ENCODE measurements at regions not wholly inside any gene's neighbourhood (a gene's known extent, or its start where the extent isn't known, plus 50 kb on each side); places are given as distances from the start of the nearest gene placed in this dataset.

DNA sequence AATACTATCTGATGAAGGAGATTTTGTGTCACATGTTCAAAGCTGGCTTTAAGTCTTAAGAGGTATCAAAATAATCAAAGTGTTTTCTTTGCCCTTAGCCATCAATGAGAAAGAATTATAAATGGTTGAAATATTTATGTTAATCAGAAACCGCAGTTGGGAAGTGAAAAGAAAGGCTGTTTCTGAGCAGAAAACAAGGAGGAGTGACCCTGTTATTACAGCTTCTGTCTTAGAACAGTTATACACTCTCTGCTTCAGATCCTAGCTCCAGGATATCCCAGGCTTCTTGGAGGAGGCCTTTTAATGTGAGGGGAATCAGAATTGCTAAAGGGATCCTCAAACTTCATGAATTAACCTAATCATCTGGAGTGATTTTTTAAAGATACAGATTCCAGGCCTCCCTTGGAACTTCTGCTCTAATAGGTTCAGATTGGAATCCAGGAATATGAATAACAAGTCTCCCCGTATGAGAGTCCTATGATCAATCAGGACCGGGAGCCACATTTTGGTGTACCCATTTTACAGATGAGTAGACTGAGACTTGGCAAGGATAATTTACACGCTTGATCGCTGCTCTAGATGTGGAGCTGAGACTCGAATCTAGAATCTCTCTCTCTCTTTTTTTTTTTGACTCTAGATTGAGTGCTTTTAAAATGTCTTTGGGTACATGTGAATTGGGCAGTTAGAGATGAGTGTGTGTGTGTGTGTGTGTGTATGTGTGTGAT, 50.8 kb upstream of the JAG1 start:
- DNase-seq: no peak

GRCh38 chr20:10728873-10729670, 55.3 kb upstream of the JAG1 start:
- DNase-seq: no peak

- no peak for DNase-seq
These were observed 56.0 kb upstream of the JAG1 start for GRCh38 chr20:10729785-10730184.

- no peak for DNase-seq
These were observed 56.9 kb upstream of the JAG1 start for GRCh38 chr20:10730629-10731183.

GRCh38 chr20:10731190-10731965, 57.6 kb upstream of the JAG1 start:
- DNase-seq: no peak

GRCh38 chr20:10733122-10733521, 59.3 kb upstream of the JAG1 start:
- DNase-seq: no peak

DNA sequence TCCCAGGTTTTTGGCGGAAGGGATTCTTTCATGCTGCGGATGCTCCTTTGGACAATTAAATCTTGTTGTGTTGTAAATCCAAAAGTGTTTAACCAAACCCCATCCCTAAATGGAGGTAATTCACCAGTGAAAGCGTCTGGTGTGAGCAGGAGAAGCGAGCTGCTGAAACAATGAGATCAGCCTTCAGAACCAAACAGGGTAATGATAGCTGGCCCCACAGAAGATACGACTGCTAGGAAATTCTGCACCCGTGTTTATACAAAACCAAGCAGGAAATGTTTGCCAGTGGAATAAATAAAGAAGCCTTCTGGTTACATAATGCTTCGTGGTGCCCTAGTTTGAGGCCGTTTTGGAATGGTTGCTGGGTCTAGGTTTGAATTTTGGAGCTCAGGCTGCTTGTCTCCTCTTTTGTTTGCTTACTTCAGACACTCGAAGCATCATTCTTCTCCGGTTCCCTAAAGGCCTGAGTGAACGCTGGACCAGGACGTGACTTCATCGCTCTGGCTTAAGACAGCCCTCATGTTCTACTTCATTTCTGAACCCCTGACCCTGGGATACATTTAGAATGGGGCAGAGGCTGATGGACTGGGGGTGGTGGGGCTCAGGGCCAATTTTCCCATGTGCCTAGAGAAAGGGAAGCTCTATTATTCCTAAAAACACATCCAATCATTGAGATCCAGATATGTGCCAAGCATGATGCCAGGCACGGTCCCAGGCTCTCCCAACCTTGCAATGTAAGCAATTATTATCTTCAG, 61.6 kb upstream of the JAG1 start:
- DNase-seq: no peak

GRCh38 chr20:10739134-10739533, 65.3 kb upstream of the JAG1 start:
- DNase-seq: no peak

DNA sequence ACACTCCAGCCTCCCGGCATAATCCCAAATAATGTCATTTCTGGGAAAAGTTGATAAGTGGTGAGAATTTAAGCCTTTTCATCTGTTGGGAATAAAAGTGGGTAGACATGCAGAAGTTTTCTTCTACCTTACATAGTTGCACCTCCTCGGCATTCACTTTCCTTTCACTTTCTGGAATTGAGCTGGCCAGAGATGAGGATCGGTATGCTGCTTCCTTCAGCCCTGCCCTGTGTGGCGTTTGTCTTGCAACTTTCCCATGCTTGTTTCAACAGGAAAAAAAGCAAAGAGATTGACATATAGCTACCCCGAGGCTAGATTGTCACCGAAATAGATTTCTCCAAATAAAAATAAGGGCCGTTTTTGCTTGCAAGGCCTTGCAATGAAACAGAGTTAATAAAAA, 65.8 kb upstream of the JAG1 start:
- DNase-seq: no peak

DNA sequence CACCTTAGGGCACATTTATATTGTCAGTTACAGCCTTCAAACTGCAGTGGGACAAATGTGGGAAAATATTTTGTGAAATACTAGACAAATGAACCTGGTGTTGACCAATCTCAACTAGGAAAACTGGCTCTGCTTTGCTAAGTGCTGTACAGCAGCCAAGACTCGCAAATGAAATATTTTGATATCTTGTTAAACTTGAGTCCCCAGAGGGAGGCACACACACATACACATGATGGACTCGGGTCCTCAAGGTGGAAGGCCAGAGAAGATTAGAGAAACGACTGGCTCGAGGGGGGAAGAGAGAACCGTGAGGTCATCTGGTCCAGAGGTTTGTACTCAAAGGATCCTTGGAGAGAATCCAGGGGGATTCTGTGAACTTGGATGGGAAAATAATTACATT, 67.3 kb upstream of the JAG1 start:
- no peak for DNase-seq

DNA sequence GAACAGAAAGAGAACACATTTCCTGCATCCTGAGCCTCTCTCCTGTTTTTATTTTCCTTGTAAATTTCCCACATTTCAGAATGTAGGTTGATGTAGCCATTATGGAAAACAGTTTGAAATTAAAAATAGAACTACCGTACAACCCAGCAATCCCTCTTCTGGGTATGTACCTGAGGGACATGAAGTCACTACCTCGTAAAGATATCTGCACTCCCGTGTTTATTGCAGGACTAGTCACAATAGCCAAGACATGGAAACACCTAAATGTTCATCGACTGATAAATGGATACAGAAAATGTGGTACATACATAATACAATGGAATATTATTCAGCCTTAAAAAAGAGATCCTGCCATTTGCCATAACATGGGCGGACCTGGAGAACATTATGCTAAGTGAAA, 72.0 kb upstream of the JAG1 start:
- no peak for DNase-seq

DNA sequence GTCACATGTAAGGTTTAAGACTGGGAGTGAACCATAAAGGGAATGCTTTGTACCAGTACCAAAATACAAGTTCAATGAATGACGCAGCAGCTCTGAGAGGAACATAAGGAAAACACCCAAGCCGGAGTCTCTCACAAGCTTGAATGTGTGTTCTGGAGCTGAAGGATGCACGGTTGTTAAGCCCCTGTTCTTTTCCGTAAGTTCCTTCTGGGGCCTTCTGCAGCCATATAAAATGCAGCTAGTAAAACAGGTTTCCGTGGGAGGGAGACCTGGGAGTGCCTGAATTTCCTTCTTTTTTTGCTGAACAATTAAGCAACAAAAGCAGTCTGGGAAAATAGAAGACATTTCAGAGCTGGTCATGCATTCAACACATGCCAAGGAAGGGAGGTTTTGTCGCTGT, 73.2 kb upstream of the JAG1 start:
- DNase-seq: no peak

- no peak for DNase-seq
These were observed 75.3 kb upstream of the JAG1 start for GRCh38 chr20:10749084-10749483.

DNA sequence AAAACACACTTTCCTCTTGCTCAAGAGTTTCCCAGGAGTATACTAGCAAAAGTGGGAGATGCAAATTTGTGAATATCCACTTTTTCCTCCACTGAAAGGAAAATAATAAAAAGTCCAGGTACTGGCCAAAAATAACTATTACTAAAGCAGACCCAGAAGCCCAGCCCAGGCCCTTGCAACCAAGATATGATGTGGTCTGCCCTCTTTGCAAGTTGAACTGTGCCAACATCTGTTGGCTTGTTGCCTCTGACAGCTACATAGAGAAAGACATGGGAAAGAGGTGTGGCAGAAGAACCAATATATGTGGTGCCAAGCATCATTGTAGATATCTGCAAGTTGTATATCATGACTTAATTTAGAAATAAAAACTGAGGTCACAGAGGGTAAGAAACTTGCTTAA, 78.4 kb upstream of the JAG1 start:
- DNase-seq: no peak

- no peak for DNase-seq
These were observed 81.0 kb upstream of the JAG1 start for GRCh38 chr20:10754824-10755223.

- DNase-seq: no peak
These were observed 84.6 kb upstream of the JAG1 start for GRCh38 chr20:10758446-10758845.

GRCh38 chr20:10761232-10761631, 87.4 kb upstream of the JAG1 start:
- DNase-seq: no peak

- no peak for DNase-seq
These were observed 88.0 kb upstream of the JAG1 start for GRCh38 chr20:10761786-10762185.

DNA sequence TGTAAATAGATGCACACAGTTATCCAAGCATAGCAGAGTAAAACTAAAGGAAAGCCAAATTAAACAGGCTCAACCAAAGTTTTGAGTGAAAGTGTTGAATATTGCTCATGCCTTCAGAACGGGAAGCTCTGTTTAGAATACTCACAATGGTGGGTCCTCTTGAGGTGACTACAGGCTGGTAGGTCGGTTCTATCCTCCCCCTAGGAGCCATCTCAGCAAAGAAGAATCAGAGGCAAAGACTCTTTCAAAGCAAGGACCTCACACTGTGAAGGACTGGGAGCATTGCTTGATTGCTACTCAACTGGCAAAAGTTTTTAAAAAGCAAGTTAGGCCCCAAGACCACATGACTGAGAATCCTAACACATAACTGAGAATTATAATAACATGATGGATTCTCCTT, 88.4 kb upstream of the JAG1 start:
- DNase-seq: no peak

DNA sequence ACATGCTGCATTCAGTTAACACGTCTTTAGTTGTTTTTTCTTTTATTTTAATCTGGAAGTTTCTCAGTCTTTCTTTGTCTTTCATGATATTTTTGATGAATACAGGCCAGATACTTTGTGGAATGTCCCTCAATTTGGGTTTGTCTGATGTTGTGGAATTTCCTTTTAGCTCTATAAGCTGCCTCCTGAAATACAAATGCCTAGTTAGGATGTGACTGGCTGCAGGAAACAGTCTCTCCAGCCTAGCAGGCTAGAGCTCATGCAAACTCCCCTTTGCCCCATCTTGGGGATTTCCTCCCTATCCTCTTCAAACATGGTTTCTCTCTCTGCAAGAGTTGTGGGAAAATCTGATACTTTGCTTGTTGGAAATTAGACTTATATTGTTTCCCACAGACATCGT, 89.3 kb upstream of the JAG1 start:
- no peak for DNase-seq

DNA sequence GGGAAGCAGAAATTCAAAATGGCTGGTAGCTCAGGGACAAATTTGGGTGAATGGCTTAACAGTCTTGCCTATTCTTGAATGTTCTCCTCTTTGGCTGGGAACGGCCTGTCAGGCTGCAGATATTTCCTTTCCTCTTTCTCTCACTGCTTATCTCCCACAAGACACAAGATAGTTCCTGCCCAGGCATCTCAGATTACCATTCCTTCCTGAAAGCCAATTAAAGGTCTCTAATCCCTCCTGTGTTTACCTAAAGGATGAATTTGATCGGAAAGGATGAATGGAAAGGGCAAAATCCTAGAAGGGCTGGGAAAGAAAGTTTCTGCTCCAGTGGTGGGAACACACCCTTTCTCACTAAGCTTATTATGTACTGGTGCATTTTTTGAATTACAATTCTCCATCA, 95.9 kb upstream of the JAG1 start:
- DNase-seq: no peak

GRCh38 chr20:10770753-10771152, 97.0 kb upstream of the JAG1 start:
- no peak for DNase-seq
